ENCODE measurements at regions not wholly inside any gene's neighbourhood (a gene's known extent, or its start where the extent isn't known, plus 50 kb on each side); places are given as distances from the start of the nearest gene placed in this dataset.

- Histone ChIP-seq H3K36me3 (ENCODE audit: control insufficient read depth in 2 of 2, insufficient read depth in 2 of 2, low read length in 2 of 2) (no peaks in the 10 kb centered on the region), H3K9ac (ENCODE audit: low read length in 2 of 2) (no peak overlapping the region)
These were observed 2275.5 kb downstream of the MAT2B start for GRCh38 chr5:165780901-165781300.

DNA sequence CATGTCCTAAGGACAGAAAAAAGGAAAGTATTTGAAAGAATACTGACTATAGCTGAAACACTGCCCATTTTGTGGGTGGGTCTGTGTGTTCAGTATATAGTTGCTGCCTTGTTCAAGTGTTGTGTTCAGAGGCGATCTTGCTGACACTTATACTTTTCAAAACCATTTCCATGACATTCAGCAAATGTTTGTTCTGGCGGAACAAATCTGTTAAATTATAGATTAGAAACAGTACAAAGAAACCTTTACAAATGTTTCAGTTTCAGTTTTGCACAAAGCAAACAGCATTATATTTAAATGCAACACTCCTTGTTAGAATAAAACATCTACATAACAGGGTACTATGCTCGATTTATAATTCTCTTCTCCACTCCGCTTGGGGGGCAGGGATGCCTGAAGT lies 2276.3 kb downstream of the MAT2B start:
- H3K4me1 ChIP-seq (ENCODE audit: control insufficient read depth, insufficient read depth, low read length) = no peaks in the 10 kb centered on the region
- H3K9me3 ChIP-seq (ENCODE audit: control insufficient read depth in 2 of 2, low read length in 2 of 2) = no peaks in the 10 kb centered on the region
- no peak overlapping the region for H3K27ac ChIP-seq (ENCODE audit: low read length)
- H3K4me3 ChIP-seq (ENCODE audit: low read length in 2 of 2) = no peak overlapping the region
- H3K9ac ChIP-seq (ENCODE audit: low read length in 2 of 2) = no peak overlapping the region
- H3K36me3 ChIP-seq (ENCODE audit: control insufficient read depth in 2 of 2, insufficient read depth in 2 of 2, low read length in 2 of 2) = no peaks in the 10 kb centered on the region
- no peaks in the 10 kb centered on the region for H3K27me3 ChIP-seq (ENCODE audit: control insufficient read depth in 1 of 2, insufficient read depth in 2 of 2, low read length in 2 of 2)

More at GRCh38 chr5:165780901-165781300, 2275.5 kb downstream of the MAT2B start:
- Histone ChIP-seq H3K27me3 (ENCODE audit: control insufficient read depth in 1 of 2, insufficient read depth in 2 of 2, low read length in 2 of 2) (no peaks in the 10 kb centered on the region), H3K4me1 (ENCODE audit: control insufficient read depth, insufficient read depth, low read length) (no peaks in the 10 kb centered on the region), H3K27ac (ENCODE audit: low read length) (no peak overlapping the region), H3K4me3 (ENCODE audit: low read length in 2 of 2) (no peak overlapping the region), H3K9me3 (ENCODE audit: control insufficient read depth in 2 of 2, low read length in 2 of 2) (no peaks in the 10 kb centered on the region)

- Histone ChIP-seq H3K4me3 (ENCODE audit: low read length in 2 of 2) (no peak overlapping the region), H3K9me3 (ENCODE audit: control insufficient read depth in 2 of 2, low read length in 2 of 2) (no peaks in the 10 kb centered on the region), H3K9ac (ENCODE audit: low read length in 2 of 2) (no peak overlapping the region), H3K27me3 (ENCODE audit: control insufficient read depth in 1 of 2, insufficient read depth in 2 of 2, low read length in 2 of 2) (no peaks in the 10 kb centered on the region), H3K36me3 (ENCODE audit: control insufficient read depth in 2 of 2, insufficient read depth in 2 of 2, low read length in 2 of 2) (no peaks in the 10 kb centered on the region), H3K27ac (ENCODE audit: low read length) (no peak overlapping the region), H3K4me1 (ENCODE audit: control insufficient read depth, insufficient read depth, low read length) (no peaks in the 10 kb centered on the region)
These were observed 2277.6 kb downstream of the MAT2B start for GRCh38 chr5:165783024-165783423.

DNA sequence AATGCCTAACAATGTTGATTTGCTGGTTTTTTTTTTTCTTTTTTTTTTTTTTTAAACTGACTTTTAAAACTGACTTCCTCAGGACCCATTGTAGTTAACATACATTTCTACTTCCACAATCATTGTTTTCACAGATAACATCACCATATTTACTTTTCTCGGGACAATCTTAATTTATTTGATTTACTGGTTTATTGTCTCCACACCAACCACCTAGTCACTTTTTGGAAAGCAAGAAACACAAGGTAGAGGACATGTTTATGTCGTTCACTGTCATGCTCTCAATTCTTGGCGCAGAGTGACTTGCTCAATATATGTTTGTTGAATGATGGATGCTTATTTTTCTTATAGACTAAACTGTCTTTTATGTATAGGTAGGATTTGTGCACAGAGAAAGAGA lies 2280.7 kb downstream of the MAT2B start:
- Histone ChIP-seq H3K4me1 (ENCODE audit: control insufficient read depth, insufficient read depth, low read length) (no peaks in the 10 kb centered on the region), H3K9ac (ENCODE audit: low read length in 2 of 2) (no peak overlapping the region), H3K36me3 (ENCODE audit: control insufficient read depth in 2 of 2, insufficient read depth in 2 of 2, low read length in 2 of 2) (no peaks in the 10 kb centered on the region), H3K27me3 (ENCODE audit: control insufficient read depth in 1 of 2, insufficient read depth in 2 of 2, low read length in 2 of 2) (no peaks in the 10 kb centered on the region), H3K9me3 (ENCODE audit: control insufficient read depth in 2 of 2, low read length in 2 of 2) (no peaks in the 10 kb centered on the region), H3K27ac (ENCODE audit: low read length) (no peak overlapping the region), H3K4me3 (ENCODE audit: low read length in 2 of 2) (no peak overlapping the region)

DNA sequence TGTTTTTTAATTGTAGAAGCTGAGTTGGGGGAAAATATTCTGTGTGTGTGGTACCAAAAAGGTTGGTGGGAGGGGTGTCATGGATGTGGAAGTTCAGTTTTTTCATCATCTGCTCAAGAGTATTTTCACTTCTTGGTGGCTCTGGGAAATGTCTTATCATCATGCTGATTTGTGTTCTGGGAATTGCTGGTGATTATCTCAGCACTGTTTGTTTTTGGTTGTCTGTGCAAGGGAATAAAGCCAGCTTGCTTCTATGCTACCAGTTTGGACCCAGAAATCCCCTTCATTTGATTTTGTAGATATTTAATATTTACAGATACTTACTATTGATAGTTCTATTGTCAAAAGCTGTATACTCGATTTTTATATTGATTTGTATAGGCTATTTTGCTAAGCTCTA lies 2289.7 kb downstream of the MAT2B start:
- no peaks in the 10 kb centered on the region for H3K36me3 ChIP-seq (ENCODE audit: control insufficient read depth in 2 of 2, insufficient read depth in 2 of 2, low read length in 2 of 2)
- no peaks in the 10 kb centered on the region for H3K27me3 ChIP-seq (ENCODE audit: control insufficient read depth in 1 of 2, insufficient read depth in 2 of 2, low read length in 2 of 2)
- no peak overlapping the region for H3K27ac ChIP-seq (ENCODE audit: low read length)
- H3K4me1 ChIP-seq (ENCODE audit: control insufficient read depth, insufficient read depth, low read length) = no peaks in the 10 kb centered on the region
- no peak overlapping the region for H3K4me3 ChIP-seq (ENCODE audit: low read length in 2 of 2)
- H3K9ac ChIP-seq (ENCODE audit: low read length in 2 of 2) = no peak overlapping the region
- no peaks in the 10 kb centered on the region for H3K9me3 ChIP-seq (ENCODE audit: control insufficient read depth in 2 of 2, low read length in 2 of 2)

- H3K36me3 ChIP-seq (ENCODE audit: control insufficient read depth in 2 of 2, insufficient read depth in 2 of 2, low read length in 2 of 2) = no peaks in the 10 kb centered on the region
- H3K9ac ChIP-seq (ENCODE audit: low read length in 2 of 2) = no peak overlapping the region
- H3K4me1 ChIP-seq (ENCODE audit: control insufficient read depth, insufficient read depth, low read length) = no peaks in the 10 kb centered on the region
- H3K27ac ChIP-seq (ENCODE audit: low read length) = no peak overlapping the region
- no peaks in the 10 kb centered on the region for H3K9me3 ChIP-seq (ENCODE audit: control insufficient read depth in 2 of 2, low read length in 2 of 2)
- no peak overlapping the region for H3K4me3 ChIP-seq (ENCODE audit: low read length in 2 of 2)
- no peaks in the 10 kb centered on the region for H3K27me3 ChIP-seq (ENCODE audit: control insufficient read depth in 1 of 2, insufficient read depth in 2 of 2, low read length in 2 of 2)
These were observed 2300.3 kb downstream of the MAT2B start for GRCh38 chr5:165805756-165806155.

- H3K27me3 ChIP-seq (ENCODE audit: control insufficient read depth in 1 of 2, insufficient read depth in 2 of 2, low read length in 2 of 2) = no peaks in the 10 kb centered on the region
- H3K9me3 ChIP-seq (ENCODE audit: control insufficient read depth in 2 of 2, low read length in 2 of 2) = no peaks in the 10 kb centered on the region
- no peak overlapping the region for H3K4me3 ChIP-seq (ENCODE audit: low read length in 2 of 2)
- no peak overlapping the region for H3K27ac ChIP-seq (ENCODE audit: low read length)
- no peak overlapping the region for H3K9ac ChIP-seq (ENCODE audit: low read length in 2 of 2)
- no peaks in the 10 kb centered on the region for H3K36me3 ChIP-seq (ENCODE audit: control insufficient read depth in 2 of 2, insufficient read depth in 2 of 2, low read length in 2 of 2)
- H3K4me1 ChIP-seq (ENCODE audit: control insufficient read depth, insufficient read depth, low read length) = no peaks in the 10 kb centered on the region
These were observed 2302.9 kb downstream of the MAT2B start for GRCh38 chr5:165808335-165808734.

GRCh38 chr5:165809914-165810313 lies 2304.5 kb downstream of the MAT2B start:
- H3K27me3 ChIP-seq (ENCODE audit: control insufficient read depth in 1 of 2, insufficient read depth in 2 of 2, low read length in 2 of 2) = no peaks in the 10 kb centered on the region
- H3K9ac ChIP-seq (ENCODE audit: low read length in 2 of 2) = no peak overlapping the region
- no peaks in the 10 kb centered on the region for H3K36me3 ChIP-seq (ENCODE audit: control insufficient read depth in 2 of 2, insufficient read depth in 2 of 2, low read length in 2 of 2)
- no peaks in the 10 kb centered on the region for H3K4me1 ChIP-seq (ENCODE audit: control insufficient read depth, insufficient read depth, low read length)
- no peaks in the 10 kb centered on the region for H3K9me3 ChIP-seq (ENCODE audit: control insufficient read depth in 2 of 2, low read length in 2 of 2)
- H3K27ac ChIP-seq (ENCODE audit: low read length) = no peak overlapping the region
- no peak overlapping the region for H3K4me3 ChIP-seq (ENCODE audit: low read length in 2 of 2)

- no peaks in the 10 kb centered on the region for H3K36me3 ChIP-seq (ENCODE audit: control insufficient read depth in 2 of 2, insufficient read depth in 2 of 2, low read length in 2 of 2)
- no peak overlapping the region for H3K27ac ChIP-seq (ENCODE audit: low read length)
- H3K9ac ChIP-seq (ENCODE audit: low read length in 2 of 2) = no peak overlapping the region
- H3K4me3 ChIP-seq (ENCODE audit: low read length in 2 of 2) = no peak overlapping the region
- no peaks in the 10 kb centered on the region for H3K9me3 ChIP-seq (ENCODE audit: control insufficient read depth in 2 of 2, low read length in 2 of 2)
- H3K4me1 ChIP-seq (ENCODE audit: control insufficient read depth, insufficient read depth, low read length) = no peaks in the 10 kb centered on the region
- no peaks in the 10 kb centered on the region for H3K27me3 ChIP-seq (ENCODE audit: control insufficient read depth in 1 of 2, insufficient read depth in 2 of 2, low read length in 2 of 2)
These were observed 2324.1 kb downstream of the MAT2B start for GRCh38 chr5:165829504-165829903.

DNA sequence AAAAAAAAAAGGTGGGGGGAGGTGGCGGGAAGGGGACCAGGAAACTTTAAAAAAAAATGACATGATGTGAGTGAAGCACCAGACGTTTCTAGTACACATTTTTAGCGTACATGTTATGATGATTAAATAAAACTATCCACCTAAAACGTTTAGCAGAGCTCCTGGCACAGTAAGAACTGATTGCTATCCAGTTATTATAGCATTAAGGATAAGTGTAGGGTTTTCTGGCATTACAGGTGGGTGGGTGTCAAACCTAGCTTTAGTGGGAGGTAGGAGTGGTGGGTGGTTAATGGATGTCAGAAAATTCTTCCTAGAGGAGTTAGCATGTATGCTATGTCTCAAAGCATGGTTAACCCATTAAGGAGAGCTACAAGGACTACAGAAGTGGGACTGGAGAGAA lies 2329.5 kb downstream of the MAT2B start:
- Histone ChIP-seq H3K9ac (ENCODE audit: low read length in 2 of 2) (no peak overlapping the region), H3K9me3 (ENCODE audit: control insufficient read depth in 2 of 2, low read length in 2 of 2) (no peaks in the 10 kb centered on the region), H3K4me3 (ENCODE audit: low read length in 2 of 2) (no peak overlapping the region), H3K27ac (ENCODE audit: low read length) (no peak overlapping the region), H3K36me3 (ENCODE audit: control insufficient read depth in 2 of 2, insufficient read depth in 2 of 2, low read length in 2 of 2) (no peaks in the 10 kb centered on the region), H3K4me1 (ENCODE audit: control insufficient read depth, insufficient read depth, low read length) (no peaks in the 10 kb centered on the region), H3K27me3 (ENCODE audit: control insufficient read depth in 1 of 2, insufficient read depth in 2 of 2, low read length in 2 of 2) (no peaks in the 10 kb centered on the region)

DNA sequence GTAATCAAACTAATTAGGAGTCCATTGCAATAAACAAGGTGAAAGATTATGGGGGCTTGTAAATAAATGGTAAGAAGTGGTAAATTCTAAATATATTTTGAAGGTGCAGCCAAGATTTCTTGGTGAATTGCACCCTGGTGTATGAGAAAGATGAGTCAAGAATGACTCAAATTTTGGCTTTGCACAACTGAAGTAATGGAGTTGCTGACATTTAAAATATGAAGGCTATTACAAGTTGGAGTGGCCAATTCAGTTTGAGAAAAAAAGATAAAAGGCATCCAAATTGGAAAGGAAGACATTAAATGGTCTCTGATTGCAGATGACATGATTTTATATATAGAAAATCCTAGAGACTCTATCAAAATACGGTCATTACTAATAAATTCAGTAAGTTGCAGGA lies 2330.6 kb downstream of the MAT2B start:
- Histone ChIP-seq H3K9ac (ENCODE audit: low read length in 2 of 2) (no peak overlapping the region), H3K36me3 (ENCODE audit: control insufficient read depth in 2 of 2, insufficient read depth in 2 of 2, low read length in 2 of 2) (no peaks in the 10 kb centered on the region), H3K4me1 (ENCODE audit: control insufficient read depth, insufficient read depth, low read length) (no peaks in the 10 kb centered on the region), H3K27ac (ENCODE audit: low read length) (no peak overlapping the region), H3K27me3 (ENCODE audit: control insufficient read depth in 1 of 2, insufficient read depth in 2 of 2, low read length in 2 of 2) (no peaks in the 10 kb centered on the region), H3K9me3 (ENCODE audit: control insufficient read depth in 2 of 2, low read length in 2 of 2) (no peaks in the 10 kb centered on the region), H3K4me3 (ENCODE audit: low read length in 2 of 2) (no peak overlapping the region)

DNA sequence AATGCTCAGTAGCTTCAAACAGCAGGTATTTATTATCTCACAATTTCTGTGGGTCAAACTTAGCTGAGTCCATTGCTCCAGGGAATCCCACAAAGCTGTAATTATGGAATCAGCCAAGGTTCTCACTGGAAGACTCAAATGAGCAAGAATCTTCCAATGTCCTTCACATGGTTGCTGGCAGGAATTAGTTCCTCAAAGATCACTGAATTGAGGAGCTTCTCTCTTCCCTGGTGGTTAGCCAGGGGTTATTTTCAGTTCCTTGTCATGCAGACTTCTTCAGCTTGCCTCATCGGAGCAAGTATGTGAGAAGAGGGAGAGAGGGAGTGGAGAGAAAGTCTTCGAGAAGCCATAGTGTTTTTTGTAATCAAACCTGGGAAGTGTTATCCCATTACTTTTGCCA lies 2331.9 kb downstream of the MAT2B start:
- no peaks in the 10 kb centered on the region for H3K4me1 ChIP-seq (ENCODE audit: control insufficient read depth, insufficient read depth, low read length)

More for the DNA sequence above, 2331.9 kb downstream of the MAT2B start:
- Histone ChIP-seq H3K9me3 (ENCODE audit: control insufficient read depth in 2 of 2, low read length in 2 of 2) (no peaks in the 10 kb centered on the region), H3K27me3 (ENCODE audit: control insufficient read depth in 1 of 2, insufficient read depth in 2 of 2, low read length in 2 of 2) (no peaks in the 10 kb centered on the region), H3K4me3 (ENCODE audit: low read length in 2 of 2) (no peak overlapping the region), H3K36me3 (ENCODE audit: control insufficient read depth in 2 of 2, insufficient read depth in 2 of 2, low read length in 2 of 2) (no peaks in the 10 kb centered on the region), H3K9ac (ENCODE audit: low read length in 2 of 2) (no peak overlapping the region), H3K27ac (ENCODE audit: low read length) (no peak overlapping the region)

All from stomach smooth muscle (tissue), 2 donors.